HG03521 (cell line): ENCODE measurements at regions not wholly inside any gene's neighbourhood (a gene's known extent, or its start where the extent isn't known, plus 50 kb on each side); places are given as distances from the start of the nearest gene placed in this dataset.

Experiments
- ATAC-seq: cut with Tn5 transposase; IDR thresholded peaks from one replicate; pipeline ENCODE4 v1.9.1; 2021; ENCODE audit warnings: mild to moderate bottlenecking, moderate library complexity; ENCODE audit not compliant: unreplicated experiment

GRCh38 chr18:37741032-37741623, 175.5 kb upstream of the CELF4 start:
- ATAC-seq: no peak

- ATAC-seq: no peak
Measured at GRCh38 chr18:37734406-37734805, 168.8 kb upstream of the CELF4 start.

GRCh38 chr18:37729716-37730115, 164.1 kb upstream of the CELF4 start:
- ATAC-seq: no peak

- no peak for ATAC-seq
Measured at GRCh38 chr18:37724206-37724605, 158.6 kb upstream of the CELF4 start.

- no peak for ATAC-seq
Measured at GRCh38 chr18:37721544-37722522, 156.2 kb upstream of the CELF4 start.

GRCh38 chr18:37720663-37721062, 155.1 kb upstream of the CELF4 start:
- ATAC-seq: no peak

GRCh38 chr18:37717656-37718055, 152.1 kb upstream of the CELF4 start:
- no peak for ATAC-seq

GRCh38 chr18:37717098-37717497, 151.5 kb upstream of the CELF4 start:
- no peak for ATAC-seq

- no peak for ATAC-seq
Measured at GRCh38 chr18:37716106-37716735, 150.6 kb upstream of the CELF4 start.

GRCh38 chr18:37714691-37715090, 149.1 kb upstream of the CELF4 start:
- ATAC-seq: no peak

GRCh38 chr18:37712776-37713175, 147.2 kb upstream of the CELF4 start:
- no peak for ATAC-seq

GRCh38 chr18:37711766-37712505, 146.3 kb upstream of the CELF4 start:
- ATAC-seq: no peak

GRCh38 chr18:37710726-37711125, 145.1 kb upstream of the CELF4 start:
- ATAC-seq: no peak

GRCh38 chr18:37709740-37710139, 144.1 kb upstream of the CELF4 start:
- ATAC-seq: no peak

GRCh38 chr18:37705016-37705415, 139.4 kb upstream of the CELF4 start:
- no peak for ATAC-seq

- no peak for ATAC-seq
Measured at GRCh38 chr18:37702841-37703240, 137.2 kb upstream of the CELF4 start.

- no peak for ATAC-seq
Measured at GRCh38 chr18:37701967-37702366, 136.4 kb upstream of the CELF4 start.

GRCh38 chr18:37698508-37699040, 133.0 kb upstream of the CELF4 start:
- no peak for ATAC-seq

- ATAC-seq: no peak
Measured at GRCh38 chr18:37694516-37694915, 128.9 kb upstream of the CELF4 start.

GRCh38 chr18:37691162-37691561, 125.6 kb upstream of the CELF4 start:
- ATAC-seq: no peak

- ATAC-seq: no peak
Measured at GRCh38 chr18:37689841-37690240, 124.2 kb upstream of the CELF4 start.
